A673 (cell line): ENCODE measurements at regions not wholly inside any gene's neighbourhood (a gene's known extent, or its start where the extent isn't known, plus 50 kb on each side); places are given as distances from the start of the nearest gene placed in this dataset.
"Not testable (repeated sequence)": the region's sequence is repeated elsewhere in the genome, so short reads cannot be mapped to it uniquely, and the experiment has no call there.

Experiments
- CTCF ChIP-seq: fragments of 300-800, 200-600 bp; sonication (generic); conservative IDR thresholded peaks from 2 replicates; pipeline ENCODE4 v1.5.1; 2017; ENCODE audit warnings: low read depth, mild to moderate bottlenecking, antibody characterized with exemption, low read length, moderate library complexity, mixed read lengths
- EZH2 ChIP-seq: fragments of 200-600 bp; sonication (generic); IDR thresholded peaks from 2 replicates; pipeline ENCODE4 v1.6.1; 2017; ENCODE audit warnings: borderline replicate concordance, low read depth, mild to moderate bottlenecking, mixed read lengths, antibody characterized with exemption, low read length; ENCODE audit not compliant: poor library complexity, severe bottlenecking

GRCh38 chr18:32862031-32862430 is 89.2 kb upstream of the KLHL14 start:
- not testable (repeated sequence) for TF ChIP-seq EZH2, CTCF
